Natural killer cell treated with Interleukin-12 subunit alpha and Interleukin-12 subunit beta and Interleukin-15 and Interleukin-18, amount 100 ng/mL, for 72 hours (primary cell): ENCODE measurements at regions not wholly inside any gene's neighbourhood (a gene's known extent, or its start where the extent isn't known, plus 50 kb on each side); places are given as distances from the start of the nearest gene placed in this dataset.

Experiments used
- ATAC-seq, 2 donors: fragments of 150-1000 bp; cut with Tn5 transposase in 1 of 2; sonication (Bioruptor Pico), chemical (Tn5 transposase) in 1 of 2; 2 replicates each; pipeline ENCODE4 v1.10.0; 2021
- DNase-seq: peaks from one replicate; pipeline ENCODE4 v3.0.0; 2022; ENCODE audit warnings: low spot score
- H3K27ac Mint-ChIP-seq, 2 donors: 1 replicate in 1 of 2; 2 replicates in 1 of 2; pipeline ENCODE4 v1.8.0; 2022; ENCODE audit warnings: mixed read lengths in 2 of 2, mild to moderate bottlenecking in 1 of 2, moderate library complexity in 1 of 2
- H3K27me3 Mint-ChIP-seq, 2 donors: 1 replicate in 1 of 2; 2 replicates in 1 of 2; pipeline ENCODE4 v1.8.0; 2022; ENCODE audit warnings: mixed read lengths in 2 of 2
- H3K36me3 Mint-ChIP-seq: one replicate; pipeline ENCODE4 v1.8.0; 2022; ENCODE audit warnings: mixed read lengths
- H3K4me1 Mint-ChIP-seq, 2 donors: 1 replicate in 1 of 2; 2 replicates in 1 of 2; pipeline ENCODE4 v1.8.0; 2022; ENCODE audit warnings: low read depth in 2 of 2, mixed read lengths in 2 of 2, mild to moderate bottlenecking in 1 of 2
- H3K4me3 Mint-ChIP-seq: one replicate; pipeline ENCODE4 v1.8.0; 2022; ENCODE audit warnings: mixed read lengths
- H3K9me3 Mint-ChIP-seq: 2 replicates; pipeline ENCODE4 v1.8.0; 2022; ENCODE audit warnings: mixed read lengths

GRCh38 chr6:139855671-139856311 lies 481.3 kb upstream of the CITED2 start:
- Mint-ChIP-seq H3K27me3 (peaks cover 3 to 7% of the 10 kb centered on the region in 2 donors), H3K27ac (no peak overlapping the region), H3K36me3 (no peaks in the 10 kb centered on the region), H3K4me1 (no peaks in the 10 kb centered on the region), H3K9me3 (no peaks in the 10 kb centered on the region), H3K4me3 (no peak overlapping the region)
- DNase-seq (no peak), ATAC-seq (no peak)

GRCh38 chr6:139853302-139853992 lies 479.0 kb upstream of the CITED2 start:
- H3K36me3 Mint-ChIP-seq = no peaks in the 10 kb centered on the region
- ATAC-seq (no peak), DNase-seq (no peak)
- H3K4me3 Mint-ChIP-seq = no peak overlapping the region
- H3K27me3 Mint-ChIP-seq = peaks cover 2 to 9% of the 10 kb centered on the region in 2 donors
- H3K4me1 Mint-ChIP-seq = no peaks in the 10 kb centered on the region
- H3K9me3 Mint-ChIP-seq = no peaks in the 10 kb centered on the region
- no peak overlapping the region for H3K27ac Mint-ChIP-seq

GRCh38 chr6:139852488-139853140 lies 478.2 kb upstream of the CITED2 start:
- no peak overlapping the region for H3K4me3 Mint-ChIP-seq
- DNase-seq (no peak), ATAC-seq (no peak)
- no peaks in the 10 kb centered on the region for H3K36me3 Mint-ChIP-seq
- no peak overlapping the region for H3K27ac Mint-ChIP-seq
- peaks cover 2 to 9% of the 10 kb centered on the region in 2 donors for H3K27me3 Mint-ChIP-seq
- H3K9me3 Mint-ChIP-seq = no peaks in the 10 kb centered on the region
- H3K4me1 Mint-ChIP-seq = no peaks in the 10 kb centered on the region

- Mint-ChIP-seq H3K27ac (no peak overlapping the region), H3K9me3 (no peaks in the 10 kb centered on the region), H3K27me3 (peaks cover 2 to 9% of the 10 kb centered on the region in 2 donors), H3K4me3 (no peak overlapping the region), H3K36me3 (no peaks in the 10 kb centered on the region), H3K4me1 (no peaks in the 10 kb centered on the region)
- ATAC-seq = no peak
- no peak for DNase-seq
Measured at GRCh38 chr6:139852067-139852466, 477.6 kb upstream of the CITED2 start.

- no peaks in the 10 kb centered on the region for H3K9me3 Mint-ChIP-seq
- ATAC-seq = no peak
- no peak for DNase-seq
- H3K4me1 Mint-ChIP-seq = no peaks in the 10 kb centered on the region
- H3K27me3 Mint-ChIP-seq = peaks cover 2 to 9% of the 10 kb centered on the region in 2 donors
- H3K4me3 Mint-ChIP-seq = no peak overlapping the region
- no peaks in the 10 kb centered on the region for H3K36me3 Mint-ChIP-seq
- no peak overlapping the region for H3K27ac Mint-ChIP-seq
Measured at GRCh38 chr6:139851206-139851605, 476.8 kb upstream of the CITED2 start.

- no peak for ATAC-seq
Measured at GRCh38 chr6:139850512-139850911, 476.1 kb upstream of the CITED2 start.

GRCh38 chr6:139847457-139847813 lies 473.0 kb upstream of the CITED2 start:
- Mint-ChIP-seq H3K4me3 (no peak overlapping the region), H3K27me3 (peaks cover 9% of the 10 kb centered on the region in 2 donors), H3K9me3 (no peaks in the 10 kb centered on the region), H3K36me3 (no peaks in the 10 kb centered on the region), H3K4me1 (no peaks in the 10 kb centered on the region), H3K27ac (no peak overlapping the region)
- ATAC-seq (no peak), DNase-seq (no peak)

More at GRCh38 chr6:139850512-139850911, 476.1 kb upstream of the CITED2 start:
- Mint-ChIP-seq H3K27ac (no peak overlapping the region), H3K27me3 (peaks cover 2 to 9% of the 10 kb centered on the region in 2 donors), H3K4me1 (no peaks in the 10 kb centered on the region), H3K4me3 (no peak overlapping the region), H3K9me3 (no peaks in the 10 kb centered on the region), H3K36me3 (no peaks in the 10 kb centered on the region)
- no peak for DNase-seq

GRCh38 chr6:139846538-139847456 lies 472.3 kb upstream of the CITED2 start:
- no peaks in the 10 kb centered on the region for H3K36me3 Mint-ChIP-seq
- no peak overlapping the region for H3K27ac Mint-ChIP-seq
- DNase-seq (no peak), ATAC-seq (no peak)
- H3K4me3 Mint-ChIP-seq = no peak overlapping the region
- no peaks in the 10 kb centered on the region for H3K9me3 Mint-ChIP-seq
- no peaks in the 10 kb centered on the region for H3K4me1 Mint-ChIP-seq
- H3K27me3 Mint-ChIP-seq = peaks cover 11 to 13% of the 10 kb centered on the region in 2 donors

GRCh38 chr6:139844907-139845306 lies 470.5 kb upstream of the CITED2 start:
- no peak overlapping the region for H3K27ac Mint-ChIP-seq
- no peaks in the 10 kb centered on the region for H3K9me3 Mint-ChIP-seq
- DNase-seq (no peak), ATAC-seq (no peak)
- H3K4me1 Mint-ChIP-seq = no peaks in the 10 kb centered on the region
- H3K4me3 Mint-ChIP-seq = no peak overlapping the region
- no peaks in the 10 kb centered on the region for H3K36me3 Mint-ChIP-seq
- peaks cover 10 to 11% of the 10 kb centered on the region in 2 donors for H3K27me3 Mint-ChIP-seq

GRCh38 chr6:139841794-139842215 lies 467.4 kb upstream of the CITED2 start:
- Mint-ChIP-seq H3K27ac (no peak overlapping the region), H3K4me3 (no peak overlapping the region), H3K9me3 (no peaks in the 10 kb centered on the region), H3K4me1 (no peaks in the 10 kb centered on the region), H3K27me3 (peaks cover 11 to 14% of the 10 kb centered on the region in 2 donors), H3K36me3 (no peaks in the 10 kb centered on the region)
- no peak for DNase-seq
- no peak for ATAC-seq

GRCh38 chr6:139839506-139840156 lies 465.2 kb upstream of the CITED2 start:
- no peaks in the 10 kb centered on the region for H3K36me3 Mint-ChIP-seq
- ATAC-seq (no peak), DNase-seq (no peak)
- peaks cover 9 to 14% of the 10 kb centered on the region in 2 donors for H3K27me3 Mint-ChIP-seq
- H3K27ac Mint-ChIP-seq = no peak overlapping the region
- H3K4me1 Mint-ChIP-seq = no peaks in the 10 kb centered on the region
- H3K4me3 Mint-ChIP-seq = no peak overlapping the region
- H3K9me3 Mint-ChIP-seq = no peaks in the 10 kb centered on the region

GRCh38 chr6:139834232-139834631 lies 459.8 kb upstream of the CITED2 start:
- no peak for ATAC-seq
- H3K4me3 Mint-ChIP-seq = no peak overlapping the region

GRCh38 chr6:139833592-139833991 lies 459.1 kb upstream of the CITED2 start:
- no peak overlapping the region for H3K27ac Mint-ChIP-seq

More at GRCh38 chr6:139834232-139834631, 459.8 kb upstream of the CITED2 start:
- Mint-ChIP-seq H3K4me1 (no peaks in the 10 kb centered on the region), H3K9me3 (no peaks in the 10 kb centered on the region), H3K27ac (no peak overlapping the region), H3K36me3 (no peaks in the 10 kb centered on the region), H3K27me3 (peaks cover 5 to 14% of the 10 kb centered on the region in 2 donors)
- DNase-seq = no peak

More at GRCh38 chr6:139833592-139833991, 459.1 kb upstream of the CITED2 start:
- peak; percentile 36 to 38 for ATAC-seq
- Mint-ChIP-seq H3K4me3 (no peak overlapping the region), H3K9me3 (no peaks in the 10 kb centered on the region), H3K4me1 (no peaks in the 10 kb centered on the region), H3K27me3 (peaks cover 3 to 14% of the 10 kb centered on the region in 2 donors), H3K36me3 (no peaks in the 10 kb centered on the region)
- no peak for DNase-seq
